ENCODE measurements at regions not wholly inside any gene's neighbourhood (a gene's known extent, or its start where the extent isn't known, plus 50 kb on each side); places are given as distances from the start of the nearest gene placed in this dataset.

DNA sequence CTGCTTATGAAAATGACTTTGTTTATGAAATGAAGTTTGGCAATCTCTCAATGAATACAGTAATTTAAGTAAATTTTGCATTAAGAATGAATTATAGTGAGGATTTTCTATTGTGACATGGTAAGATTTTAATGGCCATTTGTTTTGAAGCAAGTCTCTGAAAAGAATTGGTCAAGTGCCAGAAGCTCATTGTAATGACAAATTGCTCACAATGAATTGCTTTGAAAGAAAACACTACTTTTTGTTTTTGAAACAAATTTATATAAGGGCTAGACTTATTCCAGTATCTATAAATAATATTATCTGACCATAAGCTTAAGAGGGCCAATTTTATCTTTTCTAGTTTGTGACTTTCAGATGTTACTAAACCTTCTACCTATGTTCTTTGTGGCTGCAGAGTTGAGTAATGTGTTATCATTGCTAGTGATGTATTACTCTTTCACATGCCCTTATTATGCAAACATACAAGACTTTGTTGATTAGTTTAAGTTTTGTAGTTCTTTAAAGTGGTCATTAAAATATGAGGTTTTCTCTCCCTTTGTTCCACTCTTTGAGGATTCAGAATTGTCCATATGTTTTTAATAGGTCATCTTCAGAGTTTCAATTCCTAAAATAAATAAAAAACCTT lies 93.0 kb upstream of the ZNF608 start:
- DNase-seq (ENCODE audit: low spot score), result no peak

DNA sequence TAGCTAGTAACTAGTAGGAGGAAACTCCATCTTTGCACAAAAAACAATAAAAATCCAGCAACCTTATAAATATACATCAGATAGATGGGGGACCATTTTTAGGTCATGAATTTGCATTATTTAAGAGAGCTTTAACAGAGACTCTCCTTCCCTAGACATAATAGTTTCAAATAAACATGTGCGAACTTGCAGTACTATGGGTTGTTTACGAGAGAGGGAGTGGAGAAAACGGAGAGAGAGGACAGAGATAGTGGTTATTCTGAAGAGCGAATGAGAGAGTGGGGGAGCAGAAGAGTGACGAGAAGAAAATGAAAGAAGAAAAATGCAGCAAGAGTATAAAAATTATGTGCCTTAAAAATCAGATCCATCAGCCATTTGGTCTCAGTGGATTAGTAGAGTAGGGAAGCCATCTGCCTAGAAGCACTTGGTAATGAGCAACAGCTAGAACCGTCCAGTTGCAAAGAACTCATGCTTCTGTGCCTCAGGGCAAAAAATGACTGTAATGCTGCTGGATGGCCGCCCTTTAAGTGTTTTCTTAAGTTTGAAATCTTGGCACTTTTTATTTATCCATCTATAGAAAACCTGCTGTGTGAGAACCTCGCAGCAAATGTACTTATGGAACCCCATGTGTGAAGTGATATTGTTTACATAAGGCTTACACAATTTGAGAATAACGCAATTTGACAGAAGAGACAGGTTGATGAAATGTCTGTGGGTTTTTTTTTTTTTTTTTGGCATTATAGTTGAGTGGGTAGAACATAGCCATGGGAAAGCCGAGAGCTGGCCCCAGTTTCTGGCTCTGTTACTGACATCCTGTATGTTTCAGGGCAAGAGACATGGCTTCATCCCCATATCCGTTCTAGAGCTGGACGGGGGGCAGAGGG lies 95.6 kb upstream of the ZNF608 start:
- no peak for DNase-seq (ENCODE audit: low spot score)

DNA sequence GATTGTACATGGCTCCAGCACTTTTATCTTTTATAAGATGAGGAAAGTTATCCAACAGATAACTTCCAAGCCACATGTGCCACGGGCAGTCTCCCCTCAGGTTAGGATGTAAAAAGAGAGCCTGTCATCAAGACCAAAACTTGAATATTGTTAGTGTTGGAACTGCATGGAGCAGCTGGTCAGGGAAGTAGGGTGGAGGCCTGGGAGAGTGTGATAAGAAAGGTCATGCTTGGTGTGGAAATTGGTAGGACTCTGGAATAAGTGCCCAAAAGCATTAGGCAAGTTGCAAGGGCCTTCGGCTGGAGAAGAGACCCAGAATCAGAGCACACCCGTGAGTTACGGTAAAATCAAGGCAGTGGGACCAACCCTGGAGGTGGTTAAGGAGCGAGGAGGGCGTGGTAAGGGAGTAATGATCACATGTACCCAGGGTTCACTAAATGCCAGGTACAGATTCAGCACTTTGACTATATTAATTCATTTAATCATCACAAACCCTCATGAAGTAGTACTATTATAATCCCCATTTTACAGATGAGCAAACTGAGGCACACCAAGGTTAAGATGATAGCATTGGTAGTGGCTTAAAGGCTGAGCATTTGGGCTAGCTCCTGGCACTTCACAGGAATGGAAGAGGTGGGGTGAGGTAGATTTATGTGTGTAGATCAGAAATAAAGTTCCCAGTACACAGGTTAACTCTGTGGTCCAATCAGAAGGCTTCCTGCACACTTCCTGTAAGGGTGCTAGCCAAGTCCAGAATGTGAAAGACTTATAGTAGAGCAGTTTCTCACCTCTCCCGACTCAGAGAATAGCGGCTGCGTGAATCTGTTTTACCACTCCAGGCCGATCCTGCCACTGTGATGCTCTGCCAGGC lies 96.5 kb upstream of the ZNF608 start:
- DNase-seq (ENCODE audit: low spot score), result no peak

DNA sequence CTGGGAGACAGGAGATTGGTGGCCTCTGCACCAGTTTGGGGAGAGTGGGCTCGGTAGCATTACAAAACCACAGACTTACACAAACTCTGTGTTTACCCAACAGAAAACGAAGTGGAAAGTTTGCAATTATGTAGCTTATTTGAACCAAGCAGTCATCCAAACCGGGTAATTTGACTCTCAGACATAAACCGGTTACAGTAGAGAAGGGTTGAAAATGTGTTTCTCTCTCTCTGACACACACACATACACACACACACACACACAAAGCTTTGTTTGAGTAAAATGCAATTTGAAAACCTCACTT lies 97.1 kb upstream of the ZNF608 start:
- DNase-seq (ENCODE audit: low spot score), result no peak

DNA sequence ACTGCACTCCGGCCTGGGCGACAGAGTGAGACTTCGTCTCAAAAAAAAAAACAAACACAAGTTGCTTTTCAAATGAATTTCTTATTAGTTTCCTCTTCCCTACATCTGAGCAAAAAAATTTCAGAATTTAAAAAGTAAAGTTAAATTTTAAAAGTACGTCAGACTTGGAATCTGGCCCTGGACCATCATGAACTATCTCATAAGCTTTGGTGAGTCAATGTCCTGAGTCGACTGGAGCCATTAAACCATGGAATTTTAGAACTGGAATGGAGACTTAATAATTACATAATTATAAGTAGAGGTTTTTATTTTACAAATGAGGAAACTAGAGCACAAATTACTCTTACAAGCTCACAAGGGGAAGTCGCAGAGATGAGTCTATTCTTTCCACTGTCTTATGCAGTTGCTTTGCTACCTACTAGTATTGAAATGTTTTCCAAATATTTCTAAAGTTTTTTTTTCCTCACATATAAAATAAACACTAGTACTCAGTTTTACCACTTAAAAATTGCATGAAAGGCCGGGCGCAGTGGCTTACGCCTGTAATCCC lies 98.0 kb upstream of the ZNF608 start:
- DNase-seq (ENCODE audit: low spot score), result no peak

DNA sequence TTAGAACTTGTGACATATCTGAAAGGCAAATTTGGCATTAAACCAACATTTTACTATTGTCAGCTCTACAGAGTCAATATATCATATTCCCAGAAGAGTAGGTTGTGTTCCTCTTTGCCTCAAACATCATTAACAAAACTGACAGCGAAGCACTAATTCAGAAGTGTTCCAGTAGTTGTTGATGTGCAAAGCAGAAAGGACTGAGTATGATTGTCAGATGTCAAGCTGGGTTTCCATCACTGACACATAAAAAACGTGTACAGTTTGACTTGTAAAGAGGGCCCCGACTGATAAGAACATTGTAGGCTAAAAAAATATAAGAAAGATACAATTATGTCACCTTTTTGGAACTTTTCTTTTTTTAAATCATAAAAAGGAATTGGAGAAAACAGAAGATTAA lies 101.5 kb upstream of the ZNF608 start:
- DNase-seq (ENCODE audit: low spot score), result no peak

DNA sequence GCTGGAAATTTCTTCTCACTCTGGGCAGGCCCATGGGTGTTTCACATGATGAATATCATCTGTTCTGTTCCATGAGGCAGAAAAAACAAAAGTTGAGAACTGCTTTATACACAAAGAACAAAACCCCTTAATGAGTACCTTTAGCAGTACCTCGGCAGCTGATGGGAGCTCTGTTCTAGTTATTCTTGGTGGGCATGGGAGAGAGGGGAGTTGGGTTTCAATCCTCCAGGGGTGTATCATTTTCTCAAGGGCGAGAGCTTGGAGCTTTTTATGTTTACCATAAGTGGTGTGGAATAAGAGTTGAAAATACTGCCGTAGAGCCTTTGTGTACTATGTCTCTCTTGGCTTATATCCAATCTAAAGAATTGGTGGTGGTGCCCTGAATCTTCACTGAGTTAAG lies 103.3 kb upstream of the ZNF608 start:
- DNase-seq (ENCODE audit: low spot score), result no peak

DNA sequence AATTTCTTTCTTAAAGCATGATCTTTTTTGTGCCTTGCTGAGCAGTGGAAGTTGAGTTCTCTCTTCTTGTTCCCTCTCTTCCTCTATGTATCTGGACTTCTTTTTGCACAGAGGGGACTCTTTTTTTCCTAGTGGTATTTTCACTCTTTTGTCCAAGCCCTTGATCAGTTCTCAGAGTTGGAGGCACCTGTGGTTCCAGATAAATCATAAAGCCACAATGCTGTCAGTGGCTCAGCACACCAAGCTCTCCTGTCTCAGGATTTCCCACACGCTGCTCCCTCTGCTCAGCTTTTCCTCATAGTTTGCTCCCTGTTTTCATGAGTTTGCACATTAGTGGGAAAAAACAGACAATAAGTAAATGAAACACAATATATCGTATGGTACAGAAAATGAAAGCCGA lies 110.3 kb upstream of the ZNF608 start:
- DNase-seq (ENCODE audit: low spot score), result no peak

DNA sequence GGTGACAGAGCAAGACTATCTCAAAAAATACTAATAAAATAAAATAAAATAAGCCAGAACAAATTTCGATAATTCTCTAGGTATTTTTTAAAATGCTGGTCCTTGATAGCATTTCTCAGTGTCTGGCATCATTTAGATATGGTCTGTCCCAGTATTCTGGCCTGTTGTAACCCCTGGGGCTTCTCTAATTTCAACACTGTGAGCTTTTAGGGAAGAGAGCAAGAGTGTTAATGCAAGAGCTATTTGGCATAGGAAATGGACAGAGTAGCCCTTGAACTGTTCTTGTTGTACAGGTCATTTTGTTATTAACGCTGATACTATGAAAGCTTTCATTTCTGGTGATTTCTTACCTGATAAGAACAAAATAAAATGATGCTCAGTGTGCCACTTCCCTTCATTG lies 112.2 kb upstream of the ZNF608 start:
- no peak for DNase-seq (ENCODE audit: low spot score)

DNA sequence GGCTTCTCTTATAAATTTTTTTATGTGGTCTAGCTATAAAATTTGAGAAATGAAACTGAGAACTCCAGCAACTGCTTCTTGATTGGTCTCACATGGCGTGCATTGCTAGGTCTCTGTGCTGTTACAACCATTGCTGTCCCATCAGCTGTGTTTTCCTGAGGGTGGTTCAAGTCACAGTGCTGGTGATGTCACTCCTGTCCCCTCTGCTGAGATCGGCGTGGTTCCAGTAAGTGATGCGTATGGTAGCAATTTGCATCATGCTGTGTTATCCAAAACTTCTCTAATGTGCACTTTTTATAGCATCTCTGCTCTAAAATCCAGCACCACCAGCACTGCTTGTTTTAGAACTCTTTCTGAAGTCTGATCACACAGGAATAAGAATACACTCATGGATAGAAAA lies 112.6 kb upstream of the ZNF608 start:
- DNase-seq (ENCODE audit: low spot score), result no peak

DNA sequence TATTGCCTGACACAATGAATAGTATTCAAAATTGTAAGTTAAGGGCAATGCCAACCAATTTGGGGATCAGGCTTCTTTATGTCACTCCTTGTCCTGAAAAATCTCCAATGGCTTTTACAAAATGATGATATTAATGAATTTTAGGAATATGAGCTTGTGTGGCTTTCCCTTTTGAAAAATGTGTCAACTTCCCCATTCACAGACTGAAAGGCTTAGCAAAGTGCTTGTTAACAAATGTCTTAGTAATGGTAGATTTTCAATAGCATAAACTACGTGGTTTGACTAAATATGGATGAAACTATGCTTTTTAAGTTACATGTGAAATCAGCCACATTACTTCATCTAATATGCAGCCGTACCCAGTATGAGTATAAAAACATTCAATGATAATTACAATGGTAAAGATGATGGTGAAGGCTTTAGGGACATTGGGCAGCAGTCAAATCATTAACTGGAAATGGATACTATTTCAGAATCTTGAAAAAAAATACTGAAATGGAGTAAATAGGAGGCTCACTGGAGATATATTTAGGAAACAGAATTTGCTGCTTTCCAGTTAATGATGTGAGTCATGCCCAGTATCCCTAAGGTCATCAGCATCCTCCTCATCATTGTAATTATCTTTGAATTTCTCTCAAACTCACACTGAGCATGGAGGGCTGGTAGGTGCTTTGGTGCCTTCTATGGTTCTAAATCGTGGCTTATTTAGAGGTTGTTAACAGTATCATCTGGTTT lies 113.3 kb upstream of the ZNF608 start:
- no peak for DNase-seq (ENCODE audit: low spot score)

DNA sequence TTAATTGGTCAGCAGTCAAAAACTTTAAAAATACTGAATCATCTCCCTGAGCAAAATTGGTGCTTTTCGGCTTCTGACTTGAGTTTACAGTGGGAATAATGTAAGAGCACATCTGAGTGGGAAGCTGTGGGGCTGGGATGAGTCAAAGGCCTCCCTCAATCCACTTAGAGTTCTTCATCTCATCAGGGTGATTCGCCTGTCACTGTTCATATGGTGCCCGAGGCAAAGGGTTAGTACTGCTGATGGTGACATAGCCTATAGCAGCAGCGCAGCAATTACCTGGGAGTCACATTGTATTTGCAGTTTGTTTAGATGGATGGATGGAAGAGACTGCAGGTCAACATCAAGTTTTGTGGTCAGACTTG lies 113.8 kb upstream of the ZNF608 start:
- no peak for DNase-seq (ENCODE audit: low spot score)

DNA sequence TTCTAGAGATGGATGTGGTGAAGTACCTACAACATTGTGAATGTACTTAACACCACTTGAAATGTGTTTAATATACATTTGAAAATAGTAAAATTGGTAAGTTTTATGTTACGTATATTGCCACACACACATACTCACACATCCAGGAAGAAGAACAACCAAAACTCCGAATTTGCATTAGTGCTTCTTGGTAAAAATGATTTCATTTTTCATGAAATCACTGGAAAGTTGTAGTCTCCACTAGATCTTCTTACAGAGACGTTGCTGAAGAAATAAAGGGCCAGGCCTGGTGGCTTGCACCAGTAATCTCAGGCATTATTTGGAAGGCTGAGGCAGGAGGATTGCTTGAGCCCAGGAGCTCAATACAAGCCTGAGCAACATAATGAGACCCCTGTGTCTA lies 118.6 kb upstream of the ZNF608 start:
- no peak for DNase-seq (ENCODE audit: low spot score)

DNA sequence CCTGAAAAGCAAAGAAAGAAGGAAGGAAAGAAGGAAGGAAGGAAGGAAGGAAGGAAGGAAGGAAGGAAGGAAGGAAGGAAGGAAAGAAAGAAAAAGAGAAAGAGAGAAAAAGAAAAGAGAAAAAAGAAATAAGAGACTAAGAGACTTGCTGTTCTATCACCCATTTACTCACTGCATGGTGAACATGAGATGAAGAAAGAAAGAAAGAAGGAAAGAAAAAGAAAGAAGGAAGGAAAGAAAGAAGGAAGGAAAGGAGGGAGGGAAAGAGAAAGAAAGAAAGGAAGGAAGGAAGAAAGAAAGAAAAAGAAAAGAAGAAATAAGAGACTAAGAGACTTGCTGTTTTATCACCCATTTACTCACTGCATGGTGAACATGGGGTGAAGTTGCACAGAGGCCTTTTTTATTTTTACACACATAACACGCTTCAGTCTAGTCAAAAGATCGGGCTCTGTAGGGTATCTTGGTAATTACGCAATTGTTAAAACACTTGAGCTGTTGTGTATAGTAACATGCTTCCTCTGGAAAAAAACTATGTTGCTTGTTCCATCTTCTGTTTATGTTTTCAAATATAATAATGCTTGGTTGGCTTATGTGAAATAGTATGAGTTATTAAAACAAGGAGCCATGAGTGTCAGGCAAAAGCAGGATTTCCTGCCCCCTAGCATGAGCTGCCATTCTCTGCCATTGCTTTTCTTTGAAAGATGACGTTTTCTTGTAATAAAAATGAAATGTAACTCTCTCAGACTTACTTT lies 119.3 kb upstream of the ZNF608 start:
- no peak for DNase-seq (ENCODE audit: low spot score)

DNA sequence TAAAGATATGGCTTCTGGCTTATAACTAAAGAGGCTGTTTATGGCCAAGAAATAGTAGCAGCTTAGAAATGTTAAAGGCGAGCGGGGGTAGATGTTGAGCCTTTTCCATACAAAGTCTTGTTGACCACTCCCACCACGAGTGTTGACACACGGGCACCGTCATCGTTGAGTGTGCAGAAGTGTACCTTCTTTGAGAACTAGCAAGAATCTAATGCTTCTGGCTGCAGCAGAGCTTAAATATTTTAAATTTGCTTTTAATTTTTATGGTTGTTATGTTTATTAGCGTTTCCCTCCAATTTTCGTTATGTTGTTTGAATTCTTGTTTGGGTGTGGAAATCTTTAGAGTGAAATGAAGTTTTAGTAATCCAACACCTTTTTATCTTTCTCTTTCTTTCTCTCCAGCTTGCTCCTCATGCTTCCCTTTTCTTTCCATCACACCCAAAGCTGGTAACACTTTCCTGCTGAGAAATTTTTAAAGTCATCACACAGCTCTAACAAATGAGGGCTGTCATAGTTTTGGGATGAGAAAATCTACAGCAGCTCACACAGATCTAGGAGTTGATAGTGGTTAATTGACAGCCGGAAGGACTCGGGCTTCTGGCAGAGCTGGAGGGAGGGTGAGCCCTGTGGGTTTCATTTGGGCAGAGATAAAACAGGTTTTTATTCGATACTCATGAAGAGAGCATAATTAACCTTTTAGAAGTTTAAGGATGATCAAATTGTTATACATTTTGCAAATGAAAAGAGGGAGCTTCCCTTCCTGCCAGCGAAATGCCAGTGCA lies 120.1 kb upstream of the ZNF608 start:
- DNase-seq (ENCODE audit: low spot score), result no peak

DNA sequence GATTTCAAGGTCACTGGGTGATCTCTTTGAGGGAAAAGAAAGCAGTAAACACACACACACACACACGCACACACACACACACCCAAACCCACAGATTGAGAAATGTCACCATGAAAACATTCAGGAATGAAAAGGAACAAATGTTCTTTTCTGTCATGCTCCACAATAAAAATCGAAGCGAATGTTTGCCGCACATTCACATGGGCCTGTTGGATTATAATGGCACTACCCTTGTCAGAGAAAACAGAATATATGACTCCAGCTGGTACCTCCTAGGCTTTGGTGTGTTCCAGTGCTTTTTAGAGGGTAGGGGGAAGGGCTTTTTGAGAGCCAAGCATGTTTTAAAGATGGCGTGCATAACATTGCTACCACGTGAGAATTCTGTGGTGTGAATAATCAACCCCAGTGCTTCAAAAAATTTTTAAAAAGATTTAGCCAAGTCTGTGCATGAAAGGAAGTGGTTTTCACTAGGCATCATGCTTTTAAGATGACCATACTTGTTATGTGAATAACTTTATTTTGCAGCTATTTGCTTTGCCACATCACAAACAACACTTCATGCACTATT lies 120.8 kb upstream of the ZNF608 start:
- no peak for DNase-seq (ENCODE audit: low spot score)

DNA sequence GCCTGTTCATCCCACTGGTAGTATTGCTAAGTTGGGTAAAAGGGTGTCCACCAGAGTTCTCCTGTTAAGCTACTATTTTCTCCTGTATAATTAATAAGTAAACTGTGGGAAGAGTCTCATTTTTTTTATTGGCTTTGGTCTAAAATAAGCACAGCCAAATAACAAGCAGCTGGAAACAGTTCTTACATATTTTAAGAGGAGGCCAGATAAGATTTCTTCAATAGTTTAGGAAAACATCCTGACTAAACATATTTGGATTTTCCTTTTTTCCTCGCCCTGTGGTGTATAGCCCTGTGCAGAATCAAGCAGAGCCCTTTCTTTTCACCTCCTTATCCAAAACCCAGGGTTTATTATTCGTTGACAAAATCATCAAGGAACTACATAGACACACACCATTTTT lies 122.2 kb upstream of the ZNF608 start:
- DNase-seq (ENCODE audit: low spot score), result no peak

DNA sequence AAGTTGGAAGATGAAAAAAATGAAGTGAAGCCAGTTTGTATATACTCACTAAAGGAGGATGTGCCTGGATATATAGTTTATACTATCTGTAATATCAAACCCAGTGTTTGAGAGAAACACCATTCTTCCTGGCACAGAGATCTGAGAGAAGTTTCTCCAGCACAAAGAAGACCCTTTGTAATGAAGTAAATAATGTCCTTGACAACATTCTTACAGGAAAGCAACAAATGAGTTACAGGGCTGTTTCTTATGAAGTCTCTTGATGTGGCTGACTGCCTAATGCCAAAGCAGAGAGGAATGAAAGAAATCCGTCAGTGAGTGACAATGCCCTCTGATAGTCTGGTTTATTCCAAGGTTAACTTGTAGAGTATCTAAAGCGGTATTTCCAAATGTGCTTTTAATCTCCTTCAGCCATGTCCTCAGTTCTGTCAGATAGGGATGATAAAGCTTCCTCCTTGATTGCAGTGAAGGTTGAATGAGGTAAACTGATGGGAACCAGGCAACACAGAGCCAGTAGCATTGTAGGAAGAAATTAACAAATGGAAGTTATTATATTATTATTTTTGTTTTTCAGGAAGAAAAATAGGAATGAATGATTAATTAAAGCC lies 123.1 kb upstream of the ZNF608 start:
- DNase-seq (ENCODE audit: low spot score), result no peak

DNA sequence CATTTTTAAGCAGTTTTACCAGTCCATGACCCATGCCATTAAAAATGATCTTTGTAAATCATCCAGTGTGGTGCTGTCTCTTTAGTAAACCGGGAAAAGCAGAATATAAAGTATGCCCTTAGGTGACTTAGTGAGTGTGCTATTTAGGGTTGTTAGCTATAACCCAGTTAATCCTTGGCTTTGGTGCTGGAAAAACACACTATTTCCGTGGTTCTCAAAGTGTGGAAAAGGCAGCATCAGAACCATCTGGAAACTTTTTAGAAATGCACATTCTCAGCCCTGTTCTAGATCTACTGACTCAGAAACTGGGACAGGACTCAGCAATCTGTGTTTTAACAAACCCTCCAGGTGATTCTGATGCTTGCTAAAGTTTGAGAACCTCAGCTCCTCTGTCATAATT lies 123.6 kb upstream of the ZNF608 start:
- no peak for DNase-seq (ENCODE audit: low spot score)

DNA sequence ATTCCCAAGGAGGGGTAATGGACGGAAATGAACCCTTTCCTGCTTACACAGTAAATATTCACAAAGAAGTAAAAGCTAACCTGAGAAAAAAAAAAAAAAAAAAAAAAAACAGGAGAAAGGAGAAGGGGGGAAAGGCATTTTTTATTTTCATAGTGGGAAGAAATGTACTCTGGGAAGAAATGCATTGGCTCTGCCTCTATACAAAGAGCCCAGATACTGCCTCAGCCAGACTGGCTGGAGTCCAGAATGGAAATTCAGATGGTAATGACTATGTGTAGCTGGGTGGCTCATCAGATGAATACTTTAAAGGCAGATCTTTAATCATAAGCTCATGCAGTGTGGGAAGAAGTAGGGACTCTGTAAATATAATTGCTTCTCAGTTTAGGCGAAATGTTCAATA lies 124.9 kb upstream of the ZNF608 start:
- DNase-seq (ENCODE audit: low spot score), result no peak
